ENCODE measurements at regions not wholly inside any gene's neighbourhood (a gene's known extent, or its start where the extent isn't known, plus 50 kb on each side); places are given as distances from the start of the nearest gene placed in this dataset.
"Not testable (repeated sequence)": the region's sequence is repeated elsewhere in the genome, so short reads cannot be mapped to it uniquely, and the experiment has no call there.

DNA sequence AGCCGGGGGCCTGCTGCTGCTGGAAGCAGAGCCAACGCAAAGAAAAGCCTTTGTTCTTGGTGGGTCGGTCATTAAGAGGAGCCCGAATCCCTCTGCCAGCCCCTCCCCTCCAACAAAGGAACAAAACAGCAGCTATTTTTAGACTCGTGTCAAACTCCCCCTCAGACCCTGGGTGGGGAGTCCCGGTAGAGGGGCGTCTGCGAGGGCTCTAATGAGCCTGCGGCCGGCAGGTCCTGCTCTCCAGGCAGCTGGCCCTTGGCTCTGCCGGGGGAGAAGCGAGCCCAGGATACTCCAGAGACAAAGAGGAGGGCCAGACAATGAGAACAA lies 114.0 kb downstream of the LHX2 start:
- no peak for DNase-seq (ENCODE audit: low spot score)

DNA sequence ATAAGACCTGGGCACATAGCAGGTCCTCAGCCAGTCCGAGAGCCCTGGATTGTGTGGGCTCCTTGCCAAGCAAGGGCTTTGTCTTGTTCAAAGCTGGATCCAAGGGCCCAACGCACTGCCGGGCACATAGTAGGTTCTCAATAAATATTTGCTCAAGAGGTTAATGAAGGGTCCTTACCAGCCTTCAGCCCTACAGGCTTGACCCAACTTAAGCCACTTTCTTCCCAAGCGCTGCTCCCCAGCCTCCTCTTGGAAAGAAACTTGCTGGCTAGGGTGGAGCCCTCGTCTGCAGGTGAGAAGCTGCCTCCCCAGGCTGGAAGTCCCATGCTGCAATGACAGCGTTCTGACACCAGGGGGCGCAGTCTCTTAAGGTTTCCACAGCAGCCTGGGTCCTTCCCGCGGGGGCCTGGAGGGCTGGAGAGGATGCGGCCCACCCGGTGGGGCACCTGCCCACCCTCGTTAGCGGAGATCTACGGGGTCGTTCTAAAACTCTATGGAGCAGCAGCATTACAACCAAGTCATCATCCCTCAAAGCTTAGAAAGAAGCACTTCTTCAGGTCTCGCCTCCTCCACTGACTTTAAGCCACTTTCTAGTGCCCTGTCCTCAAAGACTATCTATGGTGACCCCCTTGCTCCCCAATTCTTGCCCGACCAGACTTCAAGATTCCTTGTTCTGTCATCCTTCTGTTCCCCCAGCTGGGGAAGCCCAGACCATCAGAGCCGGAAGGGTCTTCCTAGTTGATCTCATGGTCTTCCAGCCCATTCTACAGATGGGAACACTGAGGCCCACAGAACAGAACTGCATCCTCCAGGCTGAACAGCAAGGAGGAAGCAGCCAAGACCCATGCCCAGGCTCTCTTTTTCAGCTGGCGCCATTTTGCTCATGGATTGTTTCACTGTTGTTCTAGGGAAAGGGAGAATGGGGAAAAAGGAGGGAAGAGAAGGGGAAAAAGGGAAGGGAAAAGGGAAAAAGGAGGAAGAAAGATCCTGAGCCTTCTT lies 115.4 kb downstream of the LHX2 start:
- peak; percentile 84 for DNase-seq (ENCODE audit: low spot score)

DNA sequence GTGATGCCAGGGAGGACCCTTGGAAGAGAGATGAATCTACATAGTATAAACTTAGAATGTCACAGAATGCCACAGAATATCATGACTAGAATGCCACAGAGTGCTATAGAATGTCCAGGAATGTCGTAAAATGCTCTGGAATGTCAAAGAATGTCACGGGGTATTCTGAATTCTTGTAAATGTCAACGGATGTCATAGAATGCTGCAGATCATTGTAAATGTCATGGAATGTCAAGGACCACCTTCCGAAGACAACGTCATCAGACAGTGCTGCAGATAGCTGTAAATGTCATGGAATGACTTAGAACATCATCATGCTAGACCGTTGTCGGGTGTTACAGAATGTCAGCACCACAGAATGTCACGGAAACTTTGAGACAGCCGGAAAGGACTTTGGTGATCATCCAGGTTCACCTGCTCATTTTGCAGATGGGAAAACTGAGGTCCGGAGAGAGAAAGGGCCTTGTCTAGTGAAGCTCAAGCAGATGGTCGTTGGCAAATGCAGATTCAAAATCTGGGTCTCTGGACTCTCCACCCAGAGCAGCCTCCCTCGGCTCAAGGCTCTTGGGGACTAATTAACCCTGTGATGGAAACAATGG lies 117.1 kb downstream of the LHX2 start:
- no peak for DNase-seq (ENCODE audit: low spot score)

DNA sequence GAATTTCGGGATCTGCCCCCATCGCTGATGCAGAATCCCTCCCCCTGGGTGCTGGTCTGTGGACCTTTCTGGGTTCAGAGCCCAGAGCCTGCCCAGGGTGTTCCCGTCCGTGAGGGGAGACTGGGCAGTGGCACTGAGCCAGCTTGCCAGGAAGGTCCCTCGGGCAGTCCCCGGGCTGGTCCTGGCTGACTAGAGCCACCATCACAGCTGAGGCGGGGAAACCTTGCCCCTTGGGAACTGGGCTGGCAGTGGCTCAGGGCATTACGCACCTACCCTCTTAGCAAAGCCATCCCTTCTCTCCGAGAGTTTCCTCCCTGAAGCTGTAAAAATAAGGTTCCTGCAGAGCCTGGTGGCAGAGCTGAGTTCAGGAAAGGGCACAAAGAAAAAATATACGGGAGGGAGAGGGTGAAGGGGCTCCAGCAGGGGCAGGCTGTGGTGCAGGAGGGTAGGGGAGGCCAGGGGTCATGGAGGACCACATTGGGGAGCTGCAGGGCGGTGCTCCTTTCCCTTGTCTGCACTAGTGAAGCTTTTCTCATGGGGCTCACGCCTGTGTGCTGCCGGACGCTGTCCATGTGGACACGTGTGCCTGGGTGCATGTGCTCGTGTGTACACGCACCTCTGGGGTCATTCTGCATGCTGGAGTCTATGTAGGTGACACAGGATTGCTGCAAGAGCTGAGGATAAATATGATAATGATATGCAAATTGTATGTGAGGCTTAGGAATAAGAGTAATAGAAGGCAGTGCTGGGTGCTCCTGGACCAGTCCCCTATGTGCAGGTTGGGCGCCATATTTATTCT lies 118.9 kb downstream of the LHX2 start:
- no peak for DNase-seq (ENCODE audit: low spot score)

DNA sequence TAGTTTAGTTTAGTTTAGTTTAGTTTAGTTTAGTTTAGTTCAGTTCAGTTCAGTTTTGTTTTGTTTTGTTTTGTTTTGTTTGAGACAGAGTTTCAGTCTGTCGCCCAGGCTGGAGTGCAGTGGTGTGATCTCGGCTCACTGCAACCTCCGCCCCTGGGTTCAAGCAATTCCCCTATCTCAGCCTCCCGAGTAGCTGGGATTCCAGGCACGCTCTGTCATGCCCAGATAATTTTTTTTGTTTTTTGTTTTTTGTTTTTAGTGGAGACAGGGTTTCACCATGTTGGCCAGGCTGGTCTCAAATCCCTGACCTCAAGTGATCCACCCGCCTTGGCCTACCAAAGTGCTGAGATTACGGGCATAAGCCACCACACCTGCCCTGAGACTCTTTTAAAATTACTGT lies 120.0 kb downstream of the LHX2 start:
- not testable (repeated sequence) for DNase-seq (ENCODE audit: low spot score)

DNA sequence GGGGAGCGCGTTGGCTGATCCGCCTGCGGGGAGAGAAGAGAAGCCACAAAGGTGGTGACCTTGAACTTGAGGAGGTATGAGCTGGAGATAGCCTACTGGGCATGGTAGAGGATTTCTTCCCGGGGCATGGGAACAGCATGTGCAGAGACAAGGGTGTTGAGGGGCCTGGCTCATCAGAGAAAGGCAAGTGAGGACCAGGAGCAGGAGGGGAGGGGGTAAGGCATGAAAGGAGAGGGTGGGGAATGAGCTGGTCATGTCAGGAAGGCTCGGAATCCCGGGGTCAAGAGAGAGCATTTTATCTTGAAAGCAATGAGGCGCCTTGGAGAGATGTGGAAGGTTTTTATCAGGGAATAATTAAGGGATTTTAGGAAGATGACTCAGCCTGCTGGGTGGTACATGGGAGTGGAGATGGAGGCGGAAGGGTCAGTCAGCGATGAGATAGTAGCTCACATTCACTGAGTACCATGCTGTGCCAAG lies 121.1 kb downstream of the LHX2 start:
- DNase-seq (ENCODE audit: low spot score): no peak

DNA sequence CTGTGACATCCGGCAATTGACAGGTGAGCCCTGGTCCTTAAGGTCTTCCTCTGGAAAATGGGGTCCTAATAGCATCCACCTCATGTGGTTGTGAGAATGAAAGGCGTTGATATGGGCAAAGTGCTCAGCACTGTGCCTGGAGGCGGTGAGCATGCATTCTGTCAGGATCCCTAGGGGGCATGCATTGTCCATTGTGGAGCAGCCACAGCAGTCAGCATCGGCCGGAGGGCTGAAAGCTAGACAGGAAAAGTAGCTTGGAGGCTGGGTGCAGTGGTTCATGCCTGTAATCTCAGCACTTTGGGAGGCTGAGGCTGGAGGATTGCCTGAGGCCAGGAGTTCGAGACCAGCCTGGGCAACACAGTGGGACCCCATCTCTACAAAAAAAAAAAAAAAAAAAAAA lies 122.2 kb downstream of the LHX2 start:
- no peak for DNase-seq (ENCODE audit: low spot score)

DNA sequence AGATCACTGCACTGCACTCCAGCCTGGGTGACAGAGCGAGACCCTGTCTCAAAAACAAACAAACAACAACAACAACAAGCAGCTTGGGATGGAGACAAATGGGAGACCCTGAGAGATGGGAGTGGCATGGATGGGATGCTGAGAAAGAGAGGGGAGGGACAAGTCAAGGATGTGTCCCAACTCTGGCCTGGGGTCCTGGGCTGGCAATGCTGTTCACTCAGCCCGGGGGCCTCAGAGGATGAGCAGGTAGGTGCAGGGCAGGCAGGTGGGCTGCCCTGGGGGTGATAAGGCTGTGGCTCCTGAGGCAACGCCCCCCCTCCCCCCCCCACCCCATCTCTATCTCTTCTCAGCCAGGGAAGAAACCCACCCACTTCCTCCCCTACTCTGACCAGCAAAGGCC lies 123.0 kb downstream of the LHX2 start:
- DNase-seq (ENCODE audit: low spot score): no peak

DNA sequence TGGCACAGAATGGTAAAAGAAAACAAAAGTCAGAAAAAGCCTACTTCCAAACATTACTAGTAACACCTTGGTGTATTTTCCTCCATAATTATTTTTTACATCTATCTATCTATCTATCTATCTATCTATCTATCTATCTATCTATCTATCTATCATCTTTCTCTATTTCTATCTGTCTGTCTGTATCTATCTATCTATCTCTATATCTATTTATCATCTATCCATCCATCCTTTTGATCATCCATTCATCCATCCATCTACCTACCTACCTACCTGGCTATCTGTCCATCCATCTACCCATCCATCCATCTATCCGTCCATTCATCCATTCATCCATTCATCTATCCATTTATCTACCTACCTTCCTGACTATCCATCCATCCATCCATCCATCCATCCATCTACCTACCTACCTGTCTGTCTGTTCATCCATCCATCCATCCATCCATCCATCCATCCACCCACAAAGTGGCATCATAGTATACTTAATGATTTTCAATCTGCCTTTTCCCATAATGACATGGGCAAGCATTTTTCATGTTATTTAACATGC lies 121.9 kb upstream of the NEK6 start:
- DNase-seq (ENCODE audit: low spot score): no peak

DNA sequence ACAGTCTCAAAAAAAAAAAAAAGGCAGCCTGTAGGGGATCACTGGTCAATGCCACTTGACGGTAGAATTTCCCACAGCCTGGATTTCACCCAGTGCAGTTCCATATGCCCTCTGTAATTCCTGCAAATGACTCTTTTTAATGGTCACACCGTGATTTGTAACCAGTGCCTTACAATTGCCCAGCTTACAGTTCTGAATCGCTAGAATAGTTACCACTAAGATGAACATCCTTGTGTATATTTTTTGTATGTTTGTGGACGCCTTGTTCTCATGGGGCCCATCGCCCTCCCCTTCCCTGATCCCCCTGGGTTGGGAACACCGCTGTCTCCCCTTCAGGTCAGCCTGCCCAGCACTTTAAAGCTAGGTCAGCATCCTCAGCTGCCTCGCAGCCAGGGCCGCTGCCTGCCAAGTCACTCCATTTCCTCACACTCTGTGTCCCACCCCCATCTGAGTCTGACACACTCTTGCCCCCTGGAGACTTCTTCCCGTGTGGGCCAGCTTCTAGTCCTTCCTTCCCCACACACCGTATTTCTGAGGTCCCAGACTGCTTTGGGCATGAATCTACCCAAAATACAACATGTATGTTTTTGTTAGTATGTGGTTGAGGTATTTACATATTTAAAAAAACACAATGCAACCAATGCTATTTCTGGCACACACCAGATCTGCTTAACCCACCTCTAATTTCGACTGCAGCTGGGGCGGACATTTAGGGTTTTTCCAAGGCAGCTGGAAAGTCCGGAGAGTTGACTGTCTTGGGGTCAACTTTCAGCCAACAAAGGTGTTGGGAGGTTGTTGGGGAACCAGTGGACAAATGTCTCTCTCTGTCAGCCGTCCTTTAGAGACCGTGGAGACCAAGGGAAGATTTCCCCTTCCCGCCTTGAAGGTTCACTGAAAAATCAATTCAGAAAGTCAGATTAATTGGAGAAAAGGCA lies 120.5 kb upstream of the NEK6 start:
- no peak for DNase-seq (ENCODE audit: low spot score)

DNA sequence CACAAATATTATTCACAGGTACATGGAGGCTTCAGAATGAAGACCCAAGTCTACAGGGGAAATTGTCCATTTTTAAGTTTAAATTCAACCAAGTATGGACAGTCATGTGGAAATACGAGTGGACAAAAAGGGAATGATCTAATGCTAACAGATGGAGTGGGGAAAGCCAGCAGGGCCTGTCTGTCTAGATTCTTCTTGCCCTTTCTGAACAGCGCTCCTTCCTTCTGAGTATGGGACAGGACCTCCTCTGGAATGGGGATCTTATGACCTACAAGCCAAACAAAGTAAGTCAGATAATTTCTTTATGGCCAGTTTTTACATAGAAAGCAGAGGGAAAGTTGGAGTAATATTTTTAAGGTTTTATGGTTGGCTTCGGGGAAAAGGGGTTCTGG lies 119.8 kb upstream of the NEK6 start:
- DNase-seq (ENCODE audit: low spot score): no peak

DNA sequence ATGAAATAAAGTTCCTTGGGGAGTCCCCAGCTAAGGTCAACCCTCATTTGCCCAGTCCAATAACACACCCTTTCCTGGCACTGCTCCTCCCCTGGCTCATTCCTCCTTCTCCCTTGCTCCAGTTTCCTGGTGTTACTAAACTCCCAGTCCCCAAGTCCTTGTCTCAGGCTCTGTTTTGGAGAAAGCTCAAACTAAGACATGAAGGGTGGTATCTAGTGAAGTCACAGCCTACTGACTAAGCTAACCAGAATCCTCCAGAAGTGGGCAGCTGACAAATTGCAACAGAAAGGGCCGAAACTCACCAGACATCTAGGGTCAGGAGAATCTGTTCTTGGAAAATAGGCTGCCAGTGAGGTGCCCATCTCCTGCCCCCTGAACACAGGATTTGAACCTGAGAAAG lies 118.7 kb upstream of the NEK6 start:
- no peak for DNase-seq (ENCODE audit: low spot score)

DNA sequence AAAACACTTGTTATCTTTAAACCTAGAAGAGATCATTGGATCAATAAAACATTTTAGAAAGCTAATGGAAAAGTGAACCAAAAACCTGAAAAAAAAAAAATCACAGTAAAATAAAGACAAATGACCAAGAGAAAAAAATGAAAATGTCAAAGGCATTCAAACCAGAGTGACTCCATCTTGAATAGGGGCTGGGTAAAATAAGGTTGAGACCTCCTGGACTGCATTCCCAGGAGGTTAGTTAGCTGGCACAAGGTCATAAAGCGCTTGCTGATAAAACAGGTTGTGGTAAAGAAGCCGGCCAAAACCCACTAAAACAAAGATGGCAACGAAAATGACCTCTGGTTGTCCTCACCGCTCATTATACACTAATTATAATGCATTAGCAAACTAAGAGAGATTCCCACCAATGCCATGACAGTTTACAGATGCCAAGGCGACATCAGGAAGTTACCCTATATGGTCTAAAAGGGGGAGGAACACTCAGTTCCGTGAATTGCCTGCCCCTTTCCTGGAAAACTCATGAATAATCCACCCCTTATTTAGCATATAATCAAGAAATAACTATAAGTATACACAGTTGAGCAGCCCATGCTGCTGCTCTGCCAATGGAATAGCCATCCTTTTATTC lies 116.7 kb upstream of the NEK6 start:
- DNase-seq (ENCODE audit: low spot score): no peak

DNA sequence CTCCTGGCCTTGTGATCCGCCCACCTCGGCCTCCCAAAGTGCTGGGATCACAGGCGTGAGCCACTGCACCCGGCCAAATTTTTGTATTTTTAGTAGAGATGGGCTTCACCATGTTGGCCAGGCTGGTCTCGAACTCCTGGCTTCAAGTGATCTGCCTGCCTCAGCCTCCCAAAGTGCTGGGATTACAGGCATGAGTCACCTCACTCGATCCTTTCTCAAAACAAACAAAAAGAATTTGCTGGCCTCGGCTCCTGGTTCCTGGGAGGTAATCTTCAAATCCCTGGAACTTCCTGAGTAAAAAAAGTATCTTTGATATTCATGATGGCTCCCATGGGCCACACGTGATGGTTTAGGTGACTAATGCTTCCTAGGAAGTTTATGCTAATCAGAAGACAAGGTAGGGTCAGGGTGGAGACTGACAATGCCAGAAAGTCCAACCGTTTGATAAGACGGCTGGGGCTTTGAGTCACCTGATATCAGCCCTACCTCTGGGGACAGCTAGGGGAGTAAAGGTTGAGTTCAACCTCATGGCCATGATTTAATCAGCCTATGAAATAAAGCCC lies 113.1 kb upstream of the NEK6 start:
- DNase-seq (ENCODE audit: low spot score): not testable (repeated sequence)

DNA sequence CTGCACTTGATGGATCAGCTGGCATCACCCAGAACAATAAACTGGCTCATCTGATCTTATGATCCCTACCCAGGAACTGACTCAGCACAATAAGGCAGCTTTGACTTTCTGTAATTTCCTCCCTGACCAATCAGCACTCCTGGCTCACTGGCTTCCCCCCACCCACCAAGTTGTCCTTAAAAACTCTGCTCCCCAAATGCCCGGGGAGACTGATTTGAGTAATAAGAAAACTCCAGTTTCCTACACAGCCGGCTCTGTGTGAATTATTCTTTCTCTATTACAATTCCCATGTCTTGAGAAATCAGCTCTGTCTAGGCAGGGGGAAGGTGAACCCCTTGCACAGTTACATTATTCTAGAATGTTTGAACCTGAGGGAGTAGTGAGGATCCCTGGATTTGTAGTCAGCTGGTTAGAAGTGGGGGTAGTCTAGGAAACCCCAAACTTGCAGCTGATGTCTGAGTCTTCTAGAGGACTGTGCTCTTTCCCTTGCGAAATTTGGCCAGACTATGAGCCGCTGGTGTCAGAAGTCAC lies 111.7 kb upstream of the NEK6 start:
- DNase-seq (ENCODE audit: low spot score): peak; percentile 3

DNA sequence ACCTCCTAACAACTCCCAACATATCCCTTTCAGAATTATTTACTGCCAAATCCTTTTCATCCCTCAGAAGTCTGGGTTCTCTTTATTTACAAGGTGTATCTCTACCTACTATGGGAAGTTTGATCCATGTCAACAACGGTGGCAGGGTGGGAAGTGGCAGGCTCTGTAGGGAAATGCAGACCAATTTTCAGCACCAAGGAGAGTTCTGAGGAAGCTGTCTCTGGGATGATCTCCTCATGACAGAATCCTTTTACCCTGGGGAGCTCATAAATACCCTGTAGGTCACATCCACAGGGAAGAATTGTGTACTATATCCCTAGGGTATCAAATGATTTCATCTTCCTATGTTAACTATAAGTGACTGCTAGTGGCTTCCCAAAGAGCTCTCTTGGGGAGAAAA lies 107.8 kb upstream of the NEK6 start:
- DNase-seq (ENCODE audit: low spot score): no peak

DNA sequence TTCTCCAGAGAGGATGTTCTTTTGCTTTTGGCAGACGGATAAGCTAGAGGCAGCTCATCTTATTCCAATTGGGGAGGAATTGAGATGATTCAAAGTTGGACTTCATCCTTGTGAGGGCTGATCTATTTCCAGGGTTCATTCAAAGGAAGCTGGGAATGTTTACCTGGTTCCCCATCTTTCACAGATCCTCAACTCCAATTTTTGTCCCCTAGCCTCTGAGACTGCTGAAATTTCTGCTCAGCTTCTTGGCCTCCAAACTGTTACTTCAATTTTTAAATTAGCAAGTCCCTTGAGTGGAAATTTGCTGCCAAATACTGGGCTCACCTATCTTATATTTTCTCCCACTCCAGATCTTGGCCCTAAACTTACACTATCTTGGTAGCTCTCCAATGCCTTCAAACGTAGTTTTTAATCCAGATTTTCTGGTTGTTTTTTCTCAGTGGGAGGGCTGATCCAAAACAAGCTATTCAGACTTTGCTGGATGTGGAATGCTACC lies 93.9 kb upstream of the NEK6 start:
- no peak for DNase-seq (ENCODE audit: low spot score)

DNA sequence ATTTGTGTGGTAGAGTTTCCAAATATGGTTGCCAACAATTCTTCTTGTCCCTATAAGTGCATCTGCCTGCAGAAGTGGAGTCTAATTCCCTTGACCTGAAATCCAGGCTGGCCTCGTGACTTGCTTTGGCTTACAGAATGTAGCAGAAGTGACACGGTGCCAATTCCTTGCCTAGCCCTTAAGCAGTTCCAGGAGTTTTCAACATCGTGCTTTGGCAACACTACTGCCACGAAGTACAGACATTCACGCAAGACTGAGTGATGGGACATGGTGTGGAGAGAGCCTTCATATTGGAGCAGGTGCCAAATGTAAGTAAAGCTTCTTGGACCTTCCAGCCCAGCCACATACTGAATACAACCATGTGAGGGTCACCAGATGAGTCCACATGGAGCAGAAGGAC lies 92.9 kb upstream of the NEK6 start:
- DNase-seq (ENCODE audit: low spot score): no peak

DNA sequence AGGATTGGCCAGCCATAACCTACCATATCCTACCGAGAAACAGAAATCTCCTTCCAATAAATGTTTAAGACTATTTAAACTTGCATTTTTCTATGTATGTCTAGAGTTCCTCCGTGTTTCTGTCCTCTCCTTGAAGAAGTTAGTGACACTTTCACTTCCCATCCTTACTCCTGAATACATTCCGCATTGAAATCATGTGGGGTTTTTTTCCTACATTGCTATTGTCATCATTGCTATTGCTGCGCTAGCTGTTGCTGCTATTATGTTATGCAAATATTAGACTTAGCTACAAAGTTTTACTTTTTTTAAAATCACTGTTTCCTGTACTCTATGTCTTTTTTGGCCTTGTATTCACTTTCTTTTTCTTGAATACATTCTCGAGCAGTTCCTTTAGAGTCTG lies 83.3 kb upstream of the NEK6 start:
- no peak for DNase-seq (ENCODE audit: low spot score)

DNA sequence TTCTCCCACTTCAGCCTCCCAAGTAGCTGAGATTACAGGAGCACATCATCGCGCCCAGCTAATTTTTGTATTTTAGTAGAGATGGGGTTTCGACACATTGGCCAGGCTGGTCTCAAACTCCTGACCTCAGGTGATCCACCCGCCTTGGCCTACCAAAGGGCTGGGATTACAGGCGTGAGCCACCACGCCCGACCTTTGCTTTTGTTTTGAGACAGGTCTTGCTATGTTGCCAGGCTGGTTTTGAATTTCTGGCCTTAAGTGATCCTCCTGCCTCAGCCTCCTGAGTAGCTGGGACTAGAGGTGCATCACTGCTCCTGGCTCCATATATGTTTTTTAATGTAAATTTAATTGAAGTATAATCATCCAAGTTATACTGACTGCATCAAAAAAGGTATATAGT lies 80.2 kb upstream of the NEK6 start:
- DNase-seq (ENCODE audit: low spot score): not testable (repeated sequence)
